ENCODE measurements at regions not wholly inside any gene's neighbourhood (a gene's known extent, or its start where the extent isn't known, plus 50 kb on each side); places are given as distances from the start of the nearest gene placed in this dataset.
"Not testable (repeated sequence)": the region's sequence is repeated elsewhere in the genome, so short reads cannot be mapped to it uniquely, and the experiment has no call there.

GRCh38 chr21:18114810-18115209 is 129.8 kb upstream of the CHODL start:
- no peak for DNase-seq (ENCODE audit: low read depth in 2 of 3, low spot score in 1 of 3)

DNA sequence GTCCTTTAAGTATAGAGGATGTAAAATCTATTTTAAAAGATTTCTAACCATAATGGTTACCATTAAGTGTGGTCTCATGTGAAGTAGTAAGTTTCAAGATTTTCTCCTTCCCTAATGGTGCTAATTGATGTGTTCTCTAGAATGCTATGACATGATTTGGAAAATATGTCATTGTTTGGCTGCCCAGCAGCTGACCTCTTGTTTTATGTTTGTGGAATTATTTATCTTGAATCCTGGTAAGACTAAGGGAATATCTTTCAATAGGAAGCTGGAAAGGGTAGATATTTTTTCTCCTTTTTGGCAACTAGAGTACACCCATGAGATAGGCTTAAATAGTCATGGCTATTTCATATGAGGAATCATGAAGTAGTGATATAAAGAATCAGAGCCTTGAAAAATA is 139.8 kb upstream of the CHODL start:
- no peak for DNase-seq (ENCODE audit: low read depth in 2 of 3, low spot score in 1 of 3)

DNA sequence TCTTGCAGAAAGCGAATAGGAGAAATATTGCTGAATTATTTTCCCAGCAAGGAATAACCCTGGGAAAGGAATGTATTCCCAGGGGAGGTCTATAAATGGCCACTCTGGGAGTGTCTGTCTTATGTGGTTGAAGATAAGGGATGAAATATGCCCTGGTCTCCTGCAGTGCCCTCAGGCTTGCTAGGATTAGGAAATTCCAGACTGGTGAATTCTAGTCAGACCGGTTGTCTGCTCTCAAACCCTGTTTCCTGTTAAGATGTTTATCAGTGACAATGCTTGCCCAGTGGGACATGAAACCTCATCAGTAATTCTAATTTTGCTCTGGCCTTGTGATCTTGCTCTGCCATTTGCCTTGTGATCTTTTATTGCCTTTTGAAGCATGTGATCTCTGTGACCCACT is 148.2 kb upstream of the CHODL start:
- not testable (repeated sequence) for DNase-seq (ENCODE audit: low read depth in 2 of 3, low spot score in 1 of 3)

DNA sequence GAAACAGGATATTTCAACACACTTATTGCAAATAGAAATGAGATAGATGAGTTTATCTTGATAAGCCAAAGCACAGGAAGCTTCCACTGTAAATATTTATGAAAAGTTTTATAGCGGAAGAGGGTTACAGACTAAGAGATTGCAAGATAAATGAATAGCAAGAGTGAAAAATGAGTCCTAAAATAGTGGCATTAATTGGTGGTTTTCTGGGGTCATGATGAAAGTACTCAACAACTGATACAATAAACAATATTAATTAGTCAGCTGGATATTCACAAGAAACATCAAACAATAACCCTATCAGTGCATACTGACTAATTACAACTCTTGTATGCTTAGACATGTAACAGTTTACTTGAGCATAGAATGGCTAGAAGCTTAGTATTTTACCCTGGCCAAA is 154.8 kb upstream of the CHODL start:
- no peak for DNase-seq (ENCODE audit: low read depth in 2 of 3, low spot score in 1 of 3)

GRCh38 chr21:18070392-18070791 is 174.2 kb upstream of the CHODL start:
- no peak for DNase-seq (ENCODE audit: low read depth in 2 of 3, low spot score in 1 of 3)

- DNase-seq (ENCODE audit: low read depth in 2 of 3, low spot score in 1 of 3): no peak
Observed at GRCh38 chr21:18069875-18070274, 174.8 kb upstream of the CHODL start.

DNA sequence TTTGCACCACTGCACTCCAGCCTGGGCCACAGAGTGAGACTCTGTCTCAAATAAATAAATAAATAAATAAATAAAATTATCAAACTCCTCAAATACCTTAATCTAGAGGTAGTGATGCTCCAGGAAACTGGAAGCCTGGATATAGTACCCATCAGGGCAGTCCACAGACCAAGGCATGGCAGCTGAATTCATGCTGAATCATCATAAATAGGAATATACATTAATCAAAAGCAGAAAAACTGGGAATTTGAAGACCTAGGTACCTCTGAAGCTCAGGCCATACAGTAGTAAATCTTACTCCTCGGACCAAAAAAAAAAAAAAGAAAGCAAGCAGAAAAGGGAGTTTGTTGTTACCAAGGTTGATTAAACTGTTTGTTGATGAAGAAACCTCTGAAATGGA is 184.2 kb upstream of the CHODL start:
- no peak for DNase-seq (ENCODE audit: low read depth in 2 of 3, low spot score in 1 of 3)

DNA sequence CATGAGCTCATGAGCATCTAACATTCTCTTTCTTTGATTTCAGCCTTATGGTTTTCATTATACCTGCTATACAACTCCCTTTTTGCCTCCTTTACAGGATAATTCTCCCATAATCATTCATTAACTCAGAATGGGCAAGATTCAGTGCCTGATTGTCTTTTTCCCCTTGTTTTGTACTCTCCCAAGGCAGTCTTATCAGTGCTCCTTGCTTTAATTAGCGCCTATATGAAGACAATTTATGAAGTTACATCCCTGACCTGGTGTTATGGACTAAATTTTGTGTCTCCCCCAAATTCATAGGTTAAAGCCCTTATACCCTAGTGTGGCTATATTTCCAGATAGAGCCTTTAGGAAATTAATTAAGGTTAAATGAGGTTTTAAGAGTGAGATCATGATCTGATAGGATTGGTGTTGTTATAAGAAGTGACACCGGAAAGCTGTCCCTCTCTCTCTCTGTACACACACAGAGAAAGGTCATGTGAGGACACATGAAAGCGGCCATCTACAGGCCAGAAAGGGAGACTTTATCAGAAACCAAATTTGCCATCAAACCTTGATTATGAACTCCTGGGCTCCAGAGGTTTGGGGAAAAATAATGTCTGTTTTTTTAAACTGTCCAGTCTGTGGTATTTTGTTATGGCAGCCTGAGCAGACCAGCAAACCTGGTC is 185.8 kb upstream of the CHODL start:
- no peak for DNase-seq (ENCODE audit: low read depth in 2 of 3, low spot score in 1 of 3)

DNA sequence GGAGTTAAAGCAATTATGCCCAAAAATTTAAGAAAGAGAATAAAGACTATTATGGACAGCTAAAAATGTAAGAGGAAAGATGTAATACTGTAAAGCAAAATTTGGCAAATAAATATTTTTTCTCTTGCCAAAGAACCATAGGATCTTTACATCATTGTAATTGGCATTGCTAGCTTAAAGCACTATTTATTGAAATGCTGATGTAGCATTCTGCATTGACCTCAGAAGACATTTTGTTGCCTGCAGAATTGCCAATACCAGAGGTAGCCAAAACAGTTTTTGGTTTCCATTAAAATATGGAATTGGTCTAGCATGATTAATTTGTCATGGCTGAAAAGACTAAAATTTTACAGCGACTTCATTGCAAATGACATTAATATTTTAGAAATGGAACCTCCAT is 191.5 kb upstream of the CHODL start:
- no peak for DNase-seq (ENCODE audit: low read depth in 2 of 3, low spot score in 1 of 3)

DNA sequence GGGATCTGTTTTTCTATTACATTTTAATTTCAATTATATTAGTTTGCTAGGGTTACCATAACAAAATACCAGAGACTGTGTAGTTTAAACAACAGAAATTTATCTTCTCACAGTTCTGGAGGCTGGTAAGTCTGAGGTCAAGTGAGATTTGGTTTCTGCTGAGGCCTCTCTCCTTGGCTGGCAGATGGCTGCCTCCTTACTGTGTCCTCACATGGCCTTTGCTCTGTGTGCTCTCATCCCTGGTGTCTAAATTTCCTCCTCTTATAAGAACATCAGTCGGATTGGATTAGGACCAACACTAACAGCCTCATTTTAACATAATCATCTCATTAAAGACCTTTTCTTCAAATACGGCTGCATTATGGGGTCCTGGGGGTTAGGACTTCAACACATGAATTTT is 195.2 kb upstream of the CHODL start:
- no peak for DNase-seq (ENCODE audit: low read depth in 2 of 3, low spot score in 1 of 3)

- DNase-seq (ENCODE audit: low read depth in 2 of 3, low spot score in 1 of 3): no peak
Observed at GRCh38 chr21:18041012-18041411, 203.6 kb upstream of the CHODL start.

- no peak for DNase-seq (ENCODE audit: low read depth in 2 of 3, low spot score in 1 of 3)
Observed at GRCh38 chr21:18030248-18030647, 211.1 kb upstream of the C21orf91 start.

- no peak for DNase-seq (ENCODE audit: low read depth in 2 of 3, low spot score in 1 of 3)
Observed at GRCh38 chr21:18026359-18026758, 207.2 kb upstream of the C21orf91 start.

DNA sequence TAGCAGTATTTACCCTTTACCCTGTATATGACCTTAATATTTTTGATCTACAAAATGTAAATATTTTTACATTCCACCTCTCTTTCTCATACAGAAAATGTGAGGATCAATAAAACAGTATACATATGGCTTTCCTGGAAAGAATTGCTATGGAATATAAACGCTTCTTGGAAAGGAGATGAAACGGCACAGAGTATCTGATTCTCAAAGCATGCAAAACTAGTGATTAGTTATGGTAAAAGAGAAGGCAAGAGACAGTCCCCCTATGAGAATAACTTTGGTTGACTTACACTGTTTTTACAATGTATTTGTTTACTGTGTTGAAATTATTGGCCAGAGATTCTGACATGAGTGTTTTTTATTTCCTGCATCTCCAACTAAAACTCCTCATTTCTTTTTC is 204.6 kb upstream of the C21orf91 start:
- no peak for DNase-seq (ENCODE audit: low read depth in 2 of 3, low spot score in 1 of 3)

GRCh38 chr21:18023157-18023556 is 204.0 kb upstream of the C21orf91 start:
- no peak for DNase-seq (ENCODE audit: low read depth in 2 of 3, low spot score in 1 of 3)

DNA sequence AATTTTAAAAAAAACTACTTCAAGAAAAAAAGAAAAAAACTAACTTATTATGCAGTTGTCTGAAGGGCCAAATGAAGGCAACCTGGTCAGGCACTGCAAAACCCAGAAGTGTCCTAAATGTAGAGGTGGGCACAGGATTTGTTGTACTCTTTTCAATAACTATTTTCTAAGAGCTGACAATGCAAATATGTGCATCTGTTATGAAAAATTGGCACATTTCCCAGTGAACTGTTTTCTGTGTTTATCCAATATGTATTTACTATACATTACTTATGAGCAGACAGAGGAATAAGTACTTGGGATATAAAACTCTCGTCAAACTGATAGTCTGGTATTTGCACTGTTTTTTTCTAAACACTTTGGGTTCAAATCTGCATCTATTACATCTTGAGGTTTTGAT is 188.0 kb upstream of the C21orf91 start:
- DNase-seq (ENCODE audit: low read depth in 2 of 3, low spot score in 1 of 3): no peak

DNA sequence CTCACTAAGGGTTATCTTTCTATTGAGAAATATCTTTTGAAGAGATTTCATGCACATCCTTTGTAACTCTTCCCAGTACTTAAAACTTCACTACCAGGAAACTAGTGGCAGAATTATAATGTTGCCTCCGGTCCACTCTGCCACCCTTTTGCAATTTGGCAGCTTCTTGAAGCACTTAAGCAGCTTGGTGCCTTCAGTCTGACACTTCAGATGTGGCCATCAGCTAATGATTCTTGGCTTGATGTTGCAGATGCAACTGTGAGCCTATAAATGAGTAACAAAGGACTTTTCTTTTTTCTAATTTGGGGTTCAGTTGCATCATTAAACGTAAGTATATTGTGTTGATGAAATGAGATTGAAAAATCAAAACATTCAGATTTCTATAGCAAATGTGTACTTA is 187.5 kb upstream of the C21orf91 start:
- no peak for DNase-seq (ENCODE audit: low read depth in 2 of 3, low spot score in 1 of 3)

GRCh38 chr21:18002393-18002792 is 183.2 kb upstream of the C21orf91 start:
- no peak for DNase-seq (ENCODE audit: low read depth in 2 of 3, low spot score in 1 of 3)

DNA sequence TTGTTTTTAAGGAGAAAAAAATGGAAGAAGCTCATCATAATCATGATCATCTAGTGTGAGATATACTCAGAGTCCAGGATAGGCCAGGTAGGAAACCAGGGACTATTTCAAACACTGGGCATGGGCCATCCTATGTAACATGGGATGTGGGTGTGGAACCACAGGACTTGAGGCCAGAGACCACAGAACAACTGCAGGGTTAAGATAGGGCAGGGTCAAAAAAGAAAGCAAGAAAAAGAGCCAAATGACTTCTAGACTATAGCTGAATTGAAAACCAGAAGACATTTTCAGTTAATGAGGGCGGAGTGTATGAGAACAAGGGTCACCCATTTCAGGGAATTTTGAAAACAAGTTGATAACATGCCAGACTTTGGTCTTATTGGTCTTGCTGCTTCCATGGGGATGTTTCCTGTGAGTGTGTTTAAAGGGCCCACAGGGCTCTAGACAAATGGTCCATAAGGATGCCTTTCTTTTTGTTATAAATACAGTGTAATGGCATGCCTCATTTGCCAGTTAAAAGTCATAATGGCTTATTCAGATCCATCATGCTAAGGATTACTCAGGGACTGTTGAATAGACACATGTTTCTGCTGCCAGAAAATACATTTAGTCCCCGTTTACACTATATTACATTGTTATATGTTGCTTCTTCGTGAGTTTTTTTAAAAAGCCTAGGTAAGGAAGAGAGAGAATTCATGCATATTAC is 182.0 kb upstream of the C21orf91 start:
- DNase-seq (ENCODE audit: low read depth in 2 of 3, low spot score in 1 of 3): no peak

GRCh38 chr21:17998599-17998998 is 179.4 kb upstream of the C21orf91 start:
- not testable (repeated sequence) for DNase-seq (ENCODE audit: low read depth in 2 of 3, low spot score in 1 of 3)

- no peak for DNase-seq (ENCODE audit: low read depth in 2 of 3, low spot score in 1 of 3)
Observed at GRCh38 chr21:17989780-17990179, 170.6 kb upstream of the C21orf91 start.

DNA sequence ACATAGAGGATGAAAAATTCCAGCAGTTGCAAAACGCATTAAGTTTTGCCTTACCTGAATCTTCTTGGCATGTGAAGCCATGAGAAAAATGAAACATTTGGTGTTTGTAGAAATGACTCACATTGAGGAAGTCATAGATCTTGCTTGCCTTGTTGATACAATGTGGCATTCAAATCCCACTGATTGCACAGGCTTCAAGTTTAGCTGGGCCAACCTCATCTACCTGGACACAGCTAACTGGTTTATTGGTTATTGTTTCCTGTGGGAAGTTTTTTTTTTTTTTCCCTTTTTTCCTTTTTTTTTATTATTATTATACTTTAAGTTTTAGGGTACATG is 168.9 kb upstream of the C21orf91 start:
- no peak for DNase-seq (ENCODE audit: low read depth in 2 of 3, low spot score in 1 of 3)

Data from stimulated activated CD4-positive, alpha-beta T cell treated with anti-CD3 and anti-CD28 coated beads, Interleukin-12 subunit alpha, Interleukin-12 subunit beta, amount 100 ng/mL, for 48 hours (primary cell).